ENCODE measurements at regions not wholly inside any gene's neighbourhood (a gene's known extent, or its start where the extent isn't known, plus 50 kb on each side); places are given as distances from the start of the nearest gene placed in this dataset.
"Not testable (repeated sequence)": the region's sequence is repeated elsewhere in the genome, so short reads cannot be mapped to it uniquely, and the experiment has no call there.

DNA sequence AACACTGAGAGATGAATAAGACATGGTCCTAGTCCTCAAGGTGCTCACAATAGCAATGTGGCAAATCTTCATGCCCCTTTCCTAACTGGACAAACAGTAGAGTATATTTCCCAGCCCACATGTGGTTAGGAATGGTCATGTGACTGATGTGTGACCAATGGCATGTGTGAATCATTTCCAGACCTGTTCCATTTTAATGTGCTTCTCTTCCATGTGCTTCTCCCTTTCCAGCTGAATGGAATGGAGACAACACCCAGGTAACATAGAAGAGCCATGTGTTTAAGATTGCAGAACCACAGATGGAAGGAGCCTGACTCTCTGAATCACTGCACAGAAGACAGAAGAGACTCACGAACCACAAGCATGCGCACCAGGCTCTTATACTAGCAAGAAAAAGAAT, 409.9 kb upstream of the NFIA start:
- no peak for DNase-seq (ENCODE audit: low read depth, low spot score)

DNA sequence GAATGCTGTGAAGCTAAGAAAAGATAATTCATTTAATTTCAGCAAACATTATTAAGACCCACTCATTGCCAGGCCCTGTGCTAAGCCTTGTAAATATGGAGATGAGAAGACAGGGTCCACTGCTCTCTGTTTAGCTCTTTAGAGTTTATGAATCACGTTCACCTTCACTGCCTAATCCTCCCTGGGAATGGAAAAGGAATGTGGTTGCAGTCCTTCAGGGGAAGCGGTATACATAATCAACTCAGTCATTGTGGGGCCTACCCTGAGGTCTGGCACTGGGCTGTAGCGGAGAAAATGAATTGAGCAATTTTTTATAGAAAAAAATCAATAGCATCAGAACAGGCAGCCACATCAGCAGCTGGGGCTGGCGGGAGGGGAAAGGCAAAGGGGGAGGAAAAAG, 412.1 kb upstream of the NFIA start:
- no peak for DNase-seq (ENCODE audit: low read depth, low spot score)

DNA sequence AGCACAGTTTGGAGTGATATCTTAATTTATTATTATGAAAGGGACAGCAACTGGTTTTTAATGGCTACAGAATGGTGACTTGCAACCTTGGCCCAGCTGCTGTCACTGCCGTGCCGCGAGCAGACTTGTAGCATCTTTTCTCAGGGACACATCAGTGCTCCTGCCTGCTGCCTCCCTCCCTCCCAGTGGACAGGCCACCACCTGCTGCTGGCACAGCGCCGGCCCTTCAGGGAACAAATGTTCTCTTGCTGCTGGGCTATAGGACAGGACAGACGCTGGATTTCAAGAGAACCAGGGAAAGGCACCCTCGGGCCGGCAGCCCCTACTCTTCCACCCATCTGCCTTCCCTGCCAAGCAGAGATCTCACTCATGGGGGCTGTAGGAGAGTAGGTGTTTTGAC, 413.8 kb upstream of the NFIA start:
- DNase-seq (ENCODE audit: low read depth, low spot score): no peak

DNA sequence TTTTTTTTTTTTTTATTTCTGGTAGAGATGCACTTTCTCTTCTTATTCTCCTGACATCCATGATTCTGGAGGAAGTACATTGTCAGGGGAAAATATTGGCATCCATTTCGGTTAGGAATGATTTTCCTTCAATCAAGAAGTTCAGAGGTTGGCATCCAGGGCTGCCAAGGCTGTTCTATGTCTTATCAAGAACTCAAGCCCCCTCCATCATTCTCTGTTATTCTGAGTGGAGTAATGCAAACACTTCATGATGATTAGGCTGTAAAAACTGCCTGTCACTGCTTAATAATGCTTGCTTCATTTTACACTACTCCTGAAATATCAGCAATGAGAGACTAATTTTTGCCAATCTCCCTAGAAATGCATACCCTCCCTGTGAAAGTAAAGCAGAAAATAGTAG, 417.1 kb upstream of the NFIA start:
- no peak for DNase-seq (ENCODE audit: low read depth, low spot score)

DNA sequence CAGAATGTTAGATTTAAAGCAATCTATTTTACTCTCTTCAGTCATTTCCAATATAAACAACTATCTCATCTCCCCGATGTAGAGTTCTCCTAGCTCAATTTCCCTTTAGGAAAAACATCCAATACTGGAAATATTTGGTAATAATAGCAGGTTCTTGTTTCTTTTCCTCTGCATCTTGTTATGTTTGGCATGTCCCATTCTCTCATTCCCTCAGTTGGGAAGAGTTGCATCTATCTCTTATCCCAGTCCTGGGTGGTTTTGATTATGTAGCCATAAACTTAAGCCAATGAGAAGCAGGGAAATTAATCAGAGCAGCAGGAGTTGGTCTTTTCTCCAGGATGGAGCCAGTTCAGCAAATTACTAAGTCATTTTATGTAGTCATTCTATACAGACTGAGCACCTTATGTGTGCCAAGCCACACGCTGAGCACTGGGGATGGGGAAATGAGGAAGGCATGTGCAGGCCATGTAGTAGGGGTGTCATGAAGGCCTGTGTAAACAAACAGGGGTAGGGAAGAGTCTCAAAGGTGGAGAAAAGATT, 418.2 kb upstream of the NFIA start:
- no peak for DNase-seq (ENCODE audit: low read depth, low spot score)

DNA sequence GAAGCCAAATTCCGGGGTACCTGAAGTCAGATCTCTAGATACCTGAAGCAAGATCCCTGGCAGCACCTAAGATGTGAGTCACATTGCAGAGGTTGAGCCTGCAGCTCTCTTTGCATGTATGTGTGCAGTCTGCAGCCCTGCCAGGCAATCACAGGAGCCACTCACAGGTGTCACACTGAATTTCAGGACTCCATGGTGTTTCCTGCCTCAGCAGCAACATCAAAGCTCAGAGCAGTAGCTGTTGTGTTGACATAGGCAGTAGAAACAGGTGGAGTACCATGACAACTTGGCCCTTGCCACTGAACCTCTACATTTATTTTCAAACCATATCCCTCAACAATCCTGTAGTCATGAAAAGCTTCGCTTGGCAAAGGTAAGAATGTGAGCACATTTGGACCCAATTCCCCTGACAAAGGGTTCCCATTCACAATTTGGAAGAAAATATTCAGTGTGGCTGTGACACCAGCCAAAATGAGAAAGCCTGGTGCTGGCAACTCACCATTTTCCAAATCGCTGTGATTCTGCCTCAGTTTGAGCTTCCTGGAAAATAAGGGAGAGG, 419.8 kb upstream of the NFIA start:
- DNase-seq (ENCODE audit: low read depth, low spot score): no peak

DNA sequence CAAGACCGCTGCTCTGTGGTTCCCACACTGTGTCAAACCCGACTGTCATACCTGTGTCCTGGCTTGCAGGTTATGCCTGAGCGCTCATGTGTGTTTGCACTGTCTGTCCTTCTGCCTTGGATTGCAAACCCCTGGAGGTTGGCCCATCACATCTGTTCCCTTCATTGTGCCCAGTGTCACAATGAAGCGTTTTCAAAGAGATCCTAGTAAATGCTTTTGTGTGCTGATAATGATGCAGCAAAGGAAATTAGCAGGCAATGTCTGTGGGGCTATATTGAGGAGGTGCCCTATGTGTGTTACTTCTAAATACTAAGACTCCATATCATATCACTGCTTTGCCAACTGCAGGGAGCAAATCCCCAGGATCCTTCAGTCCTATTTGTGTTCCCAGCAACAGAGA, 424.4 kb upstream of the NFIA start:
- no peak for DNase-seq (ENCODE audit: low read depth, low spot score)

DNA sequence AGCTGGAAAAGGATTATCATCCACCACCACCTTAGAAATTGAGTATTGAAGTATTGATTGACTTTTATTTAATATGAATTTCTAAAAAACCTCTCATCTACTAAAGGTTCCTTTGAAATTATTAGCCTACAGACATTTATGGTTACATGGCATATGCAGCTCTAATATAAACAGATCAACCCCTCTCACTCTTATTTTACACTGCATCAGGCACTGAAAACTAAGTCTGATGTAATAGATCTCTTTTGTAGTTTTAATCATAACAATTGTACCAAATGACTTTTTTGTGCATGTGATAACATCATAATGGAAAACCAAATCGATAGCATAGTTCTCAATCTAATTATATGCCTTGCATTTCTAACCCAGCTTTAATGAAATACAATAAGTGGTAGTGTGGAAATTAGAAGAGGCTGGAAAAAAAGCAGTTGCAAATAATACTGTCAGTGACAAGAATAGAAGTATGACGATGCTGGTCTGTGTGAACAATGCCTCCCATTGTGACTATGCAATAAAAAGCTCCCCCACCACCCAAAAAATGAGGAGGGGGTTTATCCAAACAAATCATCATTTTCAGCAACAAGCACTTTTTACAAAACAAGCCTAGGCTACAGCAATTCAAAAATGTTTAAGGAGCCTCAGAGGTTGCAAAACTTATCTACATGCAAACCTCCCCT, 426.5 kb upstream of the NFIA start:
- DNase-seq (ENCODE audit: low read depth, low spot score): no peak

DNA sequence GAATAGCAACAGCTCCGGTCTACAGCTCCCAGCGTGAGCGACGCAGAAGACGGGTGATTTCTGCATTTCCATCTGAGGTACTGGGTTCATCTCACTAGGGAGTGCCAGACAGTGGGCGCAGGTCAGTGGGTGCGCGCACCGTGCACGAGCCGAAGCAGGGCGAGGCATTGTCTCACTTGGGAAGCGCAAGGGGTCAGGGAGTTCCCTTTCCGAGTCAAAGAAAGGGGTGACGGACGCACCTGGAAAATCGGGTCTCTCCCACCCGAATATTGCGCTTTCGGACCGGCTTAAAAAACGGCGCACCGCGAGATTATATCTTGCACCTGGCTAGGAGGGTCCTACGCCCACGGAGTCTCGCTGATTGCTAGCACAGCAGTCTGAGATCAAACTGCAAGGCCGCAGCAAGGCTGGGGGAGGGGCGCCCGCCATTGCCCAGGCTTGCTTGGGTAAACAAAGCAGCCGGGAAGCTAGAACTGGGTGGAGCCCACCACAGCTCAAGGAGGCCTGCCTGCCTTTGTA, 442.3 kb upstream of the NFIA start:
- not testable (repeated sequence) for DNase-seq (ENCODE audit: low read depth, low spot score)

DNA sequence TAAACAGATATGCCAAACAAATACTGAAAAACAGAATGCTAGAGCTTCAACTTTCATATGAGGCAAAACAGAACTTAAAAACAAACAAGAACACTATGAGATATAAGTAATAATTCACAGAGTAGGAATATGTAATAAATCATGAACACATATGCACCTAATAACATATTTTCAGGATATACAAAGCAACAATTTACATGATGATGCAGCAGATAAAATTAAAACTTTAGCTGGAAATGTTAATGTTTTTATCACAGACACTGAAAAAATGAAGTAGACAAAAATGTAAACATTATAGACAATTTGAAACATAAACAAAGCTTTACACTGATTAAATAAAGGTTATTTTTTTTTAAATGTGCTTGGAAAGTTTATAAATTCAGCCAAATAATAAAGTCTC, 443.1 kb upstream of the NFIA start:
- DNase-seq (ENCODE audit: low read depth, low spot score): no peak

DNA sequence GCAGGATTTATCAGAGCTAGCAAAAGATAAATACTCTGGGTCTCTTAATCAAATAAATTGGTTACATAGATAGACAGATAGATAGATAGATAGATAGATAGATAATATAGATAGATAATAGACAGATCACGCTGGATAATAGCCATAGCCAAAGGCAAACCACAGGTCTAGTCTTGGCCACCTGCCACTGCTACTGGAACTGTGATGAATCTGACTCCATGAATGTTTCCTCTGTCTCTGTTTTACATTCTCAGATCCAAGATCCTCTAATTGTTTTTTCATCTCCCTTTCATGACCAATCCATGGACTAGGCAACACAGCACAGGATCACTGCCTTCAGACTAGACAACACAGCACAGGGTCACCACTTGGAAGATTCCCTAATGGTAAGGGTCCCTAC, 444.7 kb upstream of the NFIA start:
- DNase-seq (ENCODE audit: low read depth, low spot score): no peak

DNA sequence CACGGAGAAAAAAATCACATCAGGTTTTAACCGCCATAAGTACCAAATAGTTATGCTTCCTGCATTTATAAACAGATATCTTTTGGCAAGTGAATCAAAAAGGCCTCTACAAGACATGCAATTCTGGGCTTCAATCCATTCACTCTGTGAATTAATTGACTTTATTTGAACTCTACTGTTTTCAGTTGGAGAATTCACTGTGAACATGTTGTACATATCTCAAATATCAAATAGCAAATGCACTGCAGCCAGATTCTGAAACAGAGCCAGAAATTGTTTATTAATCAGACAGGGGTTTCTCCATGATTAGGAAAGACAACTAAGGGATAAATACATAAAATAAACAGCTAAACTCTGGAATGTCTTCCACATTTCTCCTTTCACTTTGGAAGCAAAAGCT, 445.4 kb upstream of the NFIA start:
- DNase-seq (ENCODE audit: low read depth, low spot score): no peak

DNA sequence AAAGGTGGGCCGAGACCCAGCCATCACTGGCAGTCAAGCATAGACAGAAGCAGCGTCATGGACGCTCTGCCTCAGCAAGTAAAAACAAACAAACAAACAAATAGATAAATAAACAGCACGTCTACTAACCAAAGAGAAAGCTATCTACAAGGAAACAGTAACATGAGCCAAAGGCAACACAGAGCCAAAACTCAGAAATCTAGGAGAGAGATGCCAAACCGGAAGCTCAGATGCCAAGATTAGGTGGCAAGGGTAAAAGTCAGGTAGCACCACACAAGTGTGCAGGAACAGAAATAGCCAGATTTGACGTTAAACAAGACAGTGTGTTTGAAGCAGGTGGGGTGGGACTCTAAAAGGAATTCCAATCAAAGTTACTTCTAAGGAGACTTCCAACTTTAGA, 448.3 kb upstream of the NFIA start:
- no peak for DNase-seq (ENCODE audit: low read depth, low spot score)

DNA sequence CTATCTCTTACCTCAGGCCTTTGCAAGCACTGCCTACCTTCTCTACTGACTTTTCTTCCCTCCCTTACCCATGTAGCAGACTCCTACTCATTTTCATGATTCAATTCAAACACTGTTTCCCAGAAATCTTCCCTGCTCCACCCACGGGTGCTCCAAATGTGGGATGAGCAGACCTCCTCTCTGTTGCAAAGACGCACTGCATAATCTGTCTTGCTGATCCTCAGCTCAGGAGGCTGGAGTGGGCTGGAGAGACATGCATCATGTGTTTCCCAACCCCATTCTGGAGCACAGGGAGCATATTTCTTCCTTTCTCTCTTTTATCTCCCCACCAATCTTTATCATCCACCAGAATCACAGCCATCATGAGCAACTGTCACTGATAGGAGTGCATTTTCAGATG, 459.9 kb upstream of the NFIA start:
- DNase-seq (ENCODE audit: low read depth, low spot score): no peak

DNA sequence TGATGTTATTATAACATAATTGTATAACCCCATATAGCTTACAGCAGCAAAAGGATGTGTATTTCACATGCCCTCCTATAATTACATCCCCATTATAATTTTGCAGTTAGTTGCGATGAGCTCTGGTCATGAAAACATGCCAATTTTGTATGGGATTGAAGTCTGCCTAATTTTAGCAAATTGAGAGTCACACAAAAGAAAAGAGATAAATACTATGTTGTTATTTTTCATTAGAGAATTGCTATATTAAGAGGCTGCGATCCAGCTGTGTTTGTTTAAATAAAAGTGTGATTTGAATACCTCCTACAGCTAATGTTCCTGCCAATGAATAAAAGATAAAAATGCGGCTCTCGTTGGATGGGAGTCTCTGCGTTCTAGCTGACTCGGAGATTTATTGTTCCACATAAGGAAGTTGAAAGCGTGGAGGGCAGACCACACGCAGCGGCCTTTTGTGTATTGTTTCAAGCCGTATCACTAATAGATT, 461.0 kb upstream of the NFIA start:
- no peak for DNase-seq (ENCODE audit: low read depth, low spot score)

DNA sequence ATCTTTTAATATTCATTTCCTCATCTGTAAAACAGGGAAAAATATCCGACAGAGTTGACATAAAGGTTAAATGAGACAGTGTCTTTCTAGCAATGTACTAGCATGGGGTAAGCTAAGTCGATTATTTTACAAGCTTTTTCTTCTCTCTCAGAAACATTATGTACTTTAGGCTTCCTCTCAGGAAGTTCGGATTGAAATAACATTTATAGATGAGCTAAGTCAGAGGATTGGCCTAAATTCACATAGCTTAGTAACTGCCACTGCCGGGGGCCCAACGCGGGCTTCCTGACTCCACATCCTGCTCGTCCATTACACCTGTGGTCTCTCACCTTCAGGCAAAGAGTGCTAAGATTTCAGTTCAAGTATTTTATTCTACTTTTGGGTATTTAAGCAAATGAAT, 462.3 kb upstream of the NFIA start:
- DNase-seq (ENCODE audit: low read depth, low spot score): no peak

DNA sequence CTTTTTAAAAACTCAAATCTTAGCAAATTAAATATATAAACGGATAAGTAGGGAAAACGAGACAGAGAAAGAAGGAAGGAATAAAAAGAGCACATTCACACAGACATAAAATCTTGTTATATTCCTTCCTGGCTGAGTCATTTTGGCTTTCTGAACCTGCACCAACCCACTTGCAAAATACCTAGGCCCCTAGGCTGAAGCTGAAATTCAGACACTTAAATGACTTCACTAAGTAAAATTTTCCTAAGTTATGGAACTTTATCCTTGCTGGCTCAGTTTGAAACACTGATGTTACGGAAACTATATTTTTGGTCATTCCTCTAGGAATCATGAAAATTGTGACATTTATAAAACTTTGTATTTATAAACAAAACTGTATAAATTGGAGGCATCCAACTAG, 462.8 kb upstream of the NFIA start:
- DNase-seq (ENCODE audit: low read depth, low spot score): no peak

DNA sequence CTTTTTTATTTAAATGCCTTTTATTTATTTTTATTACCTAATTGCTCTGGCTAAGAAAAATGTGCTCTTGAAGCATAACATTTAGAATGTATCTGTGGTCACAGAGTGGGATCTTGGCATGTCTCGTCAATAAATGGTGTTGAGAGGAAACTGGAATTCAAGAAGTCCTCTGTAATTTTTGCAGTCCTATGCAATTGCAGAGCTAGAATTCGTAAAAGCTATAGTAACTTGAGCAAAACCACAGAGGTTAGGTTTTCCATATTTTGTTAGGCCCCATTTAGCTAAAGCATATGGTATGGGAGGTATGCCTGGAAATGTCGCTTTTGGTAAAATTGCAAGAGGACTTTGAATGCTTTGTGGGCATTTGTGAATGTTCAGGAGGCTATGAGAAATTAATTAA, 466.7 kb upstream of the NFIA start:
- no peak for DNase-seq (ENCODE audit: low read depth, low spot score)

DNA sequence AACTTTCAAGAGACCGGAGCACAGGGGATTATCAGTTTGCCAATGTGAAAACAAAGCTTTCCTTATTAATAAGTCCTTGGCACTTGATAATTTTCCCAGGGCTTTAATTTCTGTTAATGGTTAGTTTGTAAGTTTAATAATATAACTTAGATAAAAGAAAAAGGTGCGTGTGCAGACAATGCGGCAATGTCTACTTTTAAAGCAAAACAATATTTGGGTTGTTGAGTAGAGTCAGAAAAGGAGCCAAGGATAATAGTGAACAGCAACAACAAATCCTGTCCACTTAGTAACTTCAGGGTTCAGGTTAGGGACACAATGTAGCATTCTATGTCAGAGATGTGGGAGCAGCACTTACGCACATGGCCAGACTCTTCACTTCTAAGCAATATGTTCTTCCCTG, 469.6 kb upstream of the NFIA start:
- DNase-seq (ENCODE audit: low read depth, low spot score): no peak

DNA sequence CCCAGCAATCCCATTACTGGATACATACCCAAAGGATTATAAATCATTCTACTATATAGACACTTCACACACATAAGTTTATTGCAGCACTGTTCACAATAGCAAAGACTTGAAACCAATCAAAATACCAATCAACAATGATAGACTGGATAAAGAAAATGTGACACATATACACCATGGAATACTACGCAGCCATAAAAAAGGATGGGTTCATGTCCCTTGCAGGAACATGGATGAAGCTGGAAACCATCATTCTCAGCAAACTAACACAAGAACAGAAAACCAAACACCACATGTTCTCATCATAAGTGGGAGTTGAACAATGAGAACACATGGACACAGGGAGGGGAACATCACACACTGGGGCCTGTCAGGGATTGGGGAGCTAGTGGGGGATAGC, 475.4 kb upstream of the NFIA start:
- not testable (repeated sequence) for DNase-seq (ENCODE audit: low read depth, low spot score)

DNA sequence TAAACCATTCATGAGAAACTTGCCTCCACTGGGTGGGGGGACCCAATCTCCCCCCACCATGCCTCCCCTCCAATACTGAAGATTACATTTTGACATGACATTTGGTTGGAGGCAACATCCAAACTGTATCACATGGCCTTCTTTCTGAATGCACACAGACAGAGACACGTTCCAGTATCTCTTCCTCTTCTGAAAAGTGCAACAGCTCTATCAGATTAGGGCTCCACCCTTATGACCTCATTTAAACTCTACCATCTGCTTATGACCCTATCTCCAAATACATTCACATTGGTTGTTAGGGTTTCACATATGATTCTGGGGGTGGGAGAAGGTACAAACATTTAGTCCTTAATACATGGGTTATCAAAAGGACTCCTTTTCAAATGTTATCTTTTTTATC, 481.8 kb upstream of the NFIA start:
- DNase-seq (ENCODE audit: low read depth, low spot score): no peak

DNA sequence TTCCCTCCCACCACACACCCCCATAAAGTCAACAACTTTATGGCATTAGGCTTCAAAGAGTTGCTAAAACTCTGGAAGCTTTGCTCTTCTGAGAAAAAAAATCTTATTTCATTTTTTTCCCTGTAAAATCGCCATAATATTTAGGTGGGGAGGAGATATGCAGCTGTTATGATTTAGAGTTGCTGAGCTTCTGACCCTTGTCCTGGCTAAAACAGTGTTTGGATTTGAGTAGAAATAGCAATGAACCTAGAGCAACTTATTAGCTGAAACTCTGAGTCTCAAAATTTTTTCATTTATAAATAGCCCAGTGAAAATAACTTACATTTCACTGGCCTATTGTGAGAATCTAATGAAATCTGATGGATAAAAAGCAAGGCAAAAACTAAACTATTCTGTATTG, 482.8 kb upstream of the NFIA start:
- DNase-seq (ENCODE audit: low read depth, low spot score): no peak

Data from iPS DF 19.7 (cell line).